K562 (cell line): ENCODE measurements at regions not wholly inside any gene's neighbourhood (a gene's known extent, or its start where the extent isn't known, plus 50 kb on each side); places are given as distances from the start of the nearest gene placed in this dataset.

Source experiments
- BRCA1 ChIP-seq, 2 experiments: fragments of 450-650 bp in 1 of 2; sonication (generic) in 1 of 2; formaldehyde crosslinking in 1 of 2; IDR thresholded peaks; 2 replicates each; pipeline versions ENCODE4 v1.5.0 to v1.6.1; 2017 to 2020; ENCODE audit warnings: mild to moderate bottlenecking in 1 of 2, missing genetic modification reagents in 1 of 2
- EP300 ChIP-seq: IDR thresholded peaks from 2 replicates; pipeline ENCODE4 v1.6.1; 2012; ENCODE audit warnings: low read length, improper control_type of control experiment
- GABPA ChIP-seq: fragments of 200-800 bp; sonication (Bioruptor generic); conservative IDR thresholded peaks from 2 replicates; pipeline ENCODE4 v1.6.1; 2016; ENCODE audit warnings: low read depth, missing genetic modification characterization, missing compliant biosample characterization
- GTF2E2 ChIP-seq: fragments of 200-800 bp; sonication (Bioruptor generic); IDR thresholded peaks from 2 replicates; pipeline ENCODE4 v1.6.1; 2016; ENCODE audit warnings: missing genetic modification characterization, missing compliant biosample characterization
- JUND ChIP-seq, 2 experiments: IDR thresholded peaks; 2 replicates in 1 of 2; 3 replicates in 1 of 2; pipeline ENCODE4 v1.6.1; 2011; ENCODE audit warnings: borderline replicate concordance in 2 of 2, low read depth in 2 of 2, low read length in 2 of 2, improper control_type of control experiment in 1 of 2, missing biosample characterization in 1 of 2, missing genetic modification characterization in 1 of 2, missing genetic modification reagents in 1 of 2
- POLR2A ChIP-seq: fragments of 450-650 bp; conservative IDR thresholded peaks from 2 replicates; pipeline ENCODE4 v1.6.1; 2016
- SNIP1 ChIP-seq: fragments of 450-650 bp; IDR thresholded peaks from 2 replicates; pipeline ENCODE4 v1.7.1; 2017; ENCODE audit warnings: low read depth, mild to moderate bottlenecking
- TEAD4 ChIP-seq, 2 experiments: sonication (generic) in 1 of 2; formaldehyde crosslinking in 1 of 2; IDR thresholded peaks; 2 replicates each; pipeline versions ENCODE4 v1.6.1 to v1.8.0; 2012 to 2022; ENCODE audit warnings: borderline replicate concordance in 1 of 2, inconsistent platforms in 1 of 2, low read length in 1 of 2, mild to moderate bottlenecking in 1 of 2, missing genetic modification reagents in 1 of 2
- TF ChIP-seq, protein P1 (sequence below): sonication (generic); formaldehyde crosslinking; IDR thresholded peaks from 2 replicates; pipeline ENCODE4 v1.8.1; 2023; ENCODE audit warnings: mild to moderate bottlenecking, missing genetic modification reagents
- TF ChIP-seq, protein P2 (sequence below): sonication (generic); formaldehyde crosslinking; IDR thresholded peaks from 2 replicates; pipeline ENCODE4 v1.5.0; 2020; ENCODE audit warnings: missing genetic modification reagents
- TF ChIP-seq, protein P3 (sequence below): sonication (generic); formaldehyde crosslinking; IDR thresholded peaks from 2 replicates; pipeline ENCODE4 v1.8.0; 2022; ENCODE audit warnings: missing genetic modification reagents, mild to moderate bottlenecking, moderate library complexity, borderline replicate concordance

GRCh38 chr21:38887062-38887686, 81.4 kb downstream of the ETS2 start:
- TF ChIP-seq, protein P1, sequence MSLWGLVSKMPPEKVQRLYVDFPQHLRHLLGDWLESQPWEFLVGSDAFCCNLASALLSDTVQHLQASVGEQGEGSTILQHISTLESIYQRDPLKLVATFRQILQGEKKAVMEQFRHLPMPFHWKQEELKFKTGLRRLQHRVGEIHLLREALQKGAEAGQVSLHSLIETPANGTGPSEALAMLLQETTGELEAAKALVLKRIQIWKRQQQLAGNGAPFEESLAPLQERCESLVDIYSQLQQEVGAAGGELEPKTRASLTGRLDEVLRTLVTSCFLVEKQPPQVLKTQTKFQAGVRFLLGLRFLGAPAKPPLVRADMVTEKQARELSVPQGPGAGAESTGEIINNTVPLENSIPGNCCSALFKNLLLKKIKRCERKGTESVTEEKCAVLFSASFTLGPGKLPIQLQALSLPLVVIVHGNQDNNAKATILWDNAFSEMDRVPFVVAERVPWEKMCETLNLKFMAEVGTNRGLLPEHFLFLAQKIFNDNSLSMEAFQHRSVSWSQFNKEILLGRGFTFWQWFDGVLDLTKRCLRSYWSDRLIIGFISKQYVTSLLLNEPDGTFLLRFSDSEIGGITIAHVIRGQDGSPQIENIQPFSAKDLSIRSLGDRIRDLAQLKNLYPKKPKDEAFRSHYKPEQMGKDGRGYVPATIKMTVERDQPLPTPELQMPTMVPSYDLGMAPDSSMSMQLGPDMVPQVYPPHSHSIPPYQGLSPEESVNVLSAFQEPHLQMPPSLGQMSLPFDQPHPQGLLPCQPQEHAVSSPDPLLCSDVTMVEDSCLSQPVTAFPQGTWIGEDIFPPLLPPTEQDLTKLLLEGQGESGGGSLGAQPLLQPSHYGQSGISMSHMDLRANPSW, result no peak
- no peak for TF ChIP-seq POLR2A
- TF ChIP-seq SNIP1, result no peak
- no peak for TF ChIP-seq GTF2E2 (tag)
- TF ChIP-seq, protein P2, sequence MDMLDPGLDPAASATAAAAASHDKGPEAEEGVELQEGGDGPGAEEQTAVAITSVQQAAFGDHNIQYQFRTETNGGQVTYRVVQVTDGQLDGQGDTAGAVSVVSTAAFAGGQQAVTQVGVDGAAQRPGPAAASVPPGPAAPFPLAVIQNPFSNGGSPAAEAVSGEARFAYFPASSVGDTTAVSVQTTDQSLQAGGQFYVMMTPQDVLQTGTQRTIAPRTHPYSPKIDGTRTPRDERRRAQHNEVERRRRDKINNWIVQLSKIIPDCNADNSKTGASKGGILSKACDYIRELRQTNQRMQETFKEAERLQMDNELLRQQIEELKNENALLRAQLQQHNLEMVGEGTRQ (CRISPR knock-in tag), result no peak
- no peak for TF ChIP-seq GABPA (tag)
- TF ChIP-seq JUND (IDR thresholded peaks at IDR 0.05; ENCODE audit: borderline replicate concordance, low read depth, low read length), result no peak
- TF ChIP-seq JUND (tag; IDR thresholded peaks at IDR 0.05; ENCODE audit: borderline replicate concordance, low read depth, low read length), result no peak
- no peak for TF ChIP-seq EP300
- TF ChIP-seq TEAD4 (IDR thresholded peaks at IDR 0.05; ENCODE audit: low read length), result no peak
- no peak for TF ChIP-seq TEAD4 (CRISPR knock-in tag; IDR thresholded peaks at IDR 0.05; ENCODE audit: borderline replicate concordance)
- TF ChIP-seq BRCA1 (IDR thresholded peaks at IDR 0.05), result no peak
- TF ChIP-seq BRCA1 (CRISPR knock-in tag; IDR thresholded peaks at IDR 0.05), result no peak
- TF ChIP-seq, protein P3, sequence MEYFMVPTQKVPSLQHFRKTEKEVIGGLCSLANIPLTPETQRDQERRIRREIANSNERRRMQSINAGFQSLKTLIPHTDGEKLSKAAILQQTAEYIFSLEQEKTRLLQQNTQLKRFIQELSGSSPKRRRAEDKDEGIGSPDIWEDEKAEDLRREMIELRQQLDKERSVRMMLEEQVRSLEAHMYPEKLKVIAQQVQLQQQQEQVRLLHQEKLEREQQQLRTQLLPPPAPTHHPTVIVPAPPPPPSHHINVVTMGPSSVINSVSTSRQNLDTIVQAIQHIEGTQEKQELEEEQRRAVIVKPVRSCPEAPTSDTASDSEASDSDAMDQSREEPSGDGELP, result no peak
